ENCODE measurements at regions not wholly inside any gene's neighbourhood (a gene's known extent, or its start where the extent isn't known, plus 50 kb on each side); places are given as distances from the start of the nearest gene placed in this dataset.
A peak's percentile ranks its signal among the peaks of the same experiment; 100 is the strongest.
"Not testable (repeated sequence)": the region's sequence is repeated elsewhere in the genome, so short reads cannot be mapped to it uniquely, and the experiment has no call there.

DNA sequence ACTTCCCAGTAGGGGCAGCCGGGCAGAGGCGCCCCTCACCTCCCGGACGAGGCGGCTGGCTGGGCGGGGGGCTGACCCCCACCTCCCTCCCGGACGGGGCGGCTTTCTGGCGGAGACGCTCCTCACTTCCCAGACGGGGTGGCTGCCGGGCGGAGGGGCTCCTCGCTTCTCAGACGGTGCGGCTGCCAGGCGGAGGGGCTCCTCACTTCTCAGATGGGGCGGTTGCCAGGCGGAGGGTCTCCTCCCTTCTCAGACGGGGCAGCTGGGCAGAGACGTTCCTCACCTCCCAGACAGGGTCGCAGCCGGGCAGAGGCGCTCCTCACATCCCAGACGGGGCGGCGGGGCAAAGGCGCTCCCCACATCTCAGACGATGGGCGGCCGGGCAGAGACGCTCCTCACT lies 407.8 kb downstream of the GPAT3 start:
- H3K36me3 ChIP-seq (replicated peaks); in situ Hi-C loops (cut with MboI; ENCODE audit: low sequenced_read_pairs); H3K9me3 ChIP-seq; H3K4me1 ChIP-seq; DNase-seq (ENCODE audit: low spot score in 2 of 2); H3K27me3 ChIP-seq (ENCODE audit: low read depth); H3K4me3 ChIP-seq: not testable (repeated sequence)

DNA sequence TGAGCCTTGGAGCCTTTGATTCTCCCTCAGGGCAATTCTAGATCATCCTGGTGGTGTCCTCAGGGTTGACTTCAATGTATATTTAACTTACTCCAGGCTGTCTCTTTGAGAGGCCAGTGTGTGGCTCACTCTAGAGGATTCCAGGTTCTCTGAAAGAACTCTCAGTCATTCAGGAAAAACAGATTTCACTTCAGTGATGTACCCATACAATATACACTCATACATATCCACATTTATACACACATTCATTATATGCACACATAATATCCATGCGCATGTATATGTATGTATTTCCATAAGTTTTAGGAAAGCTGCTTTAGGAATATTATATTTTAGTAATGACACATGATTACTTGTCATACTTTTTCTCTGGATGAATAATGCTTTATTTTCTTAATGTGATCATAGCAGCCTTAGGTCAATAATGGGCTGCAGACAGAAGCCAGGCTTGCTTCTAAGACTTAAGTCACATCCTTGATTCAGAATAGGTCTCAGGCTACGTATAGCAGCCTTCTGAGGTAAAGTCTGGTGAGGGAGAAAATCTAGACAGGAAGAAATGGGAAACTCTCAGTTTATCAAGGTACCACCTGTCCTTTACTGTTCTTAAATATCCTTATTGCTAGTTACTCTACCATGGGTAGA lies 397.0 kb downstream of the GPAT3 start:
- Histone ChIP-seq H3K36me3 (replicated peaks) (no peaks in the 10 kb centered on the region), H3K4me3 (no peak overlapping the region), H3K4me1 (peaks cover 20% of the 10 kb centered on the region), H3K27me3 (ENCODE audit: low read depth) (no peaks in the 10 kb centered on the region), H3K9me3 (no peaks in the 10 kb centered on the region)
- in situ Hi-C loops (cut with MboI; ENCODE audit: low sequenced_read_pairs), result no loop called here
- DNase-seq (ENCODE audit: low spot score in 2 of 2), result no peak

DNA sequence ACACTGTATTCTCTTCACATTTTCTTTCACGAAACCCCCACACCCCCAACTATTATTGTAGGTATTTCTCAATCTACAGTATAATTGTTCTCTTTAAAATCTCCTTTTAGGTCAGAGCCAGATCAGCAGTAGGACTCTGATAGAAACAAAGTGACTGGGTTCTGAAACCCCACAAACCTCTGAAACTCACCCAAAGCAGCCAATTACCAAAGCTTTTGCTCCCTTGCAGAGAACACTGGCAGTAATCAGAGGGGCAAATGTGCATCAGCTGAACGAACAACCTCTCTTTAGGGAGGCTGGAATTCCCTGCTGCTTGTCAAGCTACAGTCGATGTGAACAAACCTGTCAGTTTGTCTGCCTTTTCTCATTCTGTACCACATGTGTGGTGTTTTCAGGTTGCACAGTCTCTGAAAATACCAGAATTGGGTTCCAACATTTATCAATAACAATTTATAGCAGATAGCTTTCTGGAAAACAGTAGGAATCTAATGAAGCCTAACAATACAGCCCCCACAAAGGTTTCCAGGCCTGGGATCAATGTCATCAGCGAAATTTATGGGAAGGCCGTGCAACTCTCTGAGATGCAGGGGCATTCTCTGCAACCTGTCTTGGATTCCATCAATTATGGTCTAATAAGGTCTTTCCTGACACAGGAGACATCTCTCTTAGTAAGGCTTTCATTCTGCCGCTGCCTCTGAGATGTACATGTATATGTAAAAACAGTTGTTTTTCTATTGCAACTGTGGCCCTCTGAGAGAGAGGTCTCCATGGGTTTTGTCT lies 395.9 kb downstream of the GPAT3 start:
- DNase-seq (ENCODE audit: low spot score in 2 of 2), result no peak
- Histone ChIP-seq H3K36me3 (replicated peaks) (no peaks in the 10 kb centered on the region), H3K4me1 (peaks cover 24% of the 10 kb centered on the region), H3K27me3 (ENCODE audit: low read depth) (no peaks in the 10 kb centered on the region), H3K4me3 (no peak overlapping the region), H3K9me3 (no peaks in the 10 kb centered on the region)
- in situ Hi-C loops (cut with MboI; ENCODE audit: low sequenced_read_pairs), result no loop called here

DNA sequence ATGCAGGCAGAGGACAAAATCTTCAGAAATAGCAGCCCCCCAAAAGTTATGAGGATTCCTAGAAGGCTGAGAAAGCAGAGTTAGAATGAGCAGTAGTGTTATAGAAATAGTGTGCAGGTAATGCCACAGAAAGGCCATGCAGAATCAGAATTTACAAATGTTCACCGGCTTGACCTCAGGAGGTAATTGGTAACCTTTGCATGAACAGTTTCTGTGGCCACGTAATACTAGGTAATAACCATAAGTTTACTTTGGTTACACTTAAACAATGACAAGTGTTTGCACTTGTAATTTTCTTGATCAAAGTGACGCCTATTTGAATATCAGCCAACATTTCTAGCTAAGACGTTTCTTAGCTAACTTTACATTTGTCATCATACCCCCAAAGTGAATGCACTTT lies 393.6 kb downstream of the GPAT3 start:
- H3K4me3 ChIP-seq, result no peak overlapping the region
- no peaks in the 10 kb centered on the region for H3K27me3 ChIP-seq (ENCODE audit: low read depth)
- in situ Hi-C loops (cut with MboI; ENCODE audit: low sequenced_read_pairs), result no loop called here
- H3K9me3 ChIP-seq, result no peaks in the 10 kb centered on the region
- H3K4me1 ChIP-seq, result peaks cover 26% of the 10 kb centered on the region
- no peak for DNase-seq (ENCODE audit: low spot score in 2 of 2)
- no peaks in the 10 kb centered on the region for H3K36me3 ChIP-seq (replicated peaks)

DNA sequence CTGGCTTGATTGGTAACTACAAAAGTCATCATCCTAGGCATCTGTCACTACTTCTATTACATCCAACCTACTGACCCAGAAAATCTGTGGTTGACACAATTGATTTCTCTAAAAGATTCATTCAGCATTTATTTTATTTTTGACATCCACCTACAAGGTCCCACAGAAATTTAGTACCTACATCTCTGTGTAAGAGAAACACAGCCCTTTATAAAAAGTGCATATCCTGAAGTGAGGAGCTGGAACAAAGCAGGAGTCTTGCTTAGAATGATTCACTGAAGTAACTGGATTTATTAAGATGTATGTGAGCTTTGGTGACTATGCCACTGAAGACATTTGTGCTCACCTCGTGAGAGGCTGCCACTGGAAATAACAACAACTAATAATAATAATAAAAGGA lies 391.0 kb downstream of the GPAT3 start:
- no peak for DNase-seq (ENCODE audit: low spot score in 2 of 2)
- no peaks in the 10 kb centered on the region for H3K27me3 ChIP-seq (ENCODE audit: low read depth)
- no peaks in the 10 kb centered on the region for H3K36me3 ChIP-seq (replicated peaks)
- no peak overlapping the region for H3K4me3 ChIP-seq
- no peaks in the 10 kb centered on the region for H3K9me3 ChIP-seq
- peaks cover 47% of the 10 kb centered on the region for H3K4me1 ChIP-seq
- in situ Hi-C loops (cut with MboI; ENCODE audit: low sequenced_read_pairs), result no loop called here

DNA sequence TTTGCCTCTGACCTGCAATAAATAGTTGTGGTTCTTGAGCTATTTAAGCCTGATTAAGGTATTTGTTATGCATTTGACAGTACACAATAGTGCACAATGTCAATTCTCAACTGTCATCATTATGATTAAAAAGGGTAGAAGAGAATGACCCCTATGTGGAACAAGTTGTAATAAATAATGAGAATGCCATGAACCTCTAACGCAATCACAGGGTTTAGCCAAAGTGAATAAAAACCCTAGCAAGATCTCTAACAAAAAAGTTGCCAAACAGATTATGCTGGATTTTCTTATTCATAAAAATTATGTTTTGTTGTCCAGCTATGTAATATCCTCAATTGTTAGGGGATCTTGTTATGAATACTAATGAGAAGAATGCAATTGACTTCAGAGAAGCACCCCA lies 387.4 kb downstream of the GPAT3 start:
- Histone ChIP-seq H3K36me3 (replicated peaks) (no peaks in the 10 kb centered on the region), H3K4me3 (no peak overlapping the region), H3K4me1 (peaks cover 50% of the 10 kb centered on the region), H3K9me3 (no peaks in the 10 kb centered on the region), H3K27me3 (ENCODE audit: low read depth) (no peaks in the 10 kb centered on the region)
- DNase-seq (ENCODE audit: low spot score in 2 of 2), result peak in 1 of 2 experiments; percentile 96
- in situ Hi-C loops (cut with MboI; ENCODE audit: low sequenced_read_pairs), result no loop called here

DNA sequence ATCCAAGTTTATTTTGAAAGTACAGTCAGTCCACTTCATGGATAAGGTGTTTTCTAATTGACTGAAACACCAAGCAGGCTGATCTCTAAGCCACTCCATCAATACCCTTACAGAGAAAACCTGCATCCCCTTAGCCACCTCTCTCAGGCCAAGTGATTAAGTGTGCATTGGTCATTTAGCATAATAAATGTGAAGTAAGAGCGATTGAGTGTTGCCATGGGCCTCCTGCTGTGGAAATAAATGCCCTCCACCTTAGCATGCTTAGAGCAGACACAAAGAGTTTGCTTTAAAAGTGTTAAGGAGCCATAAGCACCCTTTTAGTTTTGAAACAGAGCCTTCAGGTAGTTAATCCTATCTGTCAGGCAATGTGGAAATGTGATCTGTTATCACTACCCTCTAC lies 386.5 kb downstream of the GPAT3 start:
- H3K4me1 ChIP-seq, result peaks cover 41% of the 10 kb centered on the region
- no peak overlapping the region for H3K4me3 ChIP-seq
- no peaks in the 10 kb centered on the region for H3K27me3 ChIP-seq (ENCODE audit: low read depth)
- peak; percentile 64 to 91 for DNase-seq (ENCODE audit: low spot score in 2 of 2)
- H3K36me3 ChIP-seq (replicated peaks), result no peaks in the 10 kb centered on the region
- in situ Hi-C loops (cut with MboI; ENCODE audit: low sequenced_read_pairs), result no loop called here
- H3K9me3 ChIP-seq, result no peaks in the 10 kb centered on the region

DNA sequence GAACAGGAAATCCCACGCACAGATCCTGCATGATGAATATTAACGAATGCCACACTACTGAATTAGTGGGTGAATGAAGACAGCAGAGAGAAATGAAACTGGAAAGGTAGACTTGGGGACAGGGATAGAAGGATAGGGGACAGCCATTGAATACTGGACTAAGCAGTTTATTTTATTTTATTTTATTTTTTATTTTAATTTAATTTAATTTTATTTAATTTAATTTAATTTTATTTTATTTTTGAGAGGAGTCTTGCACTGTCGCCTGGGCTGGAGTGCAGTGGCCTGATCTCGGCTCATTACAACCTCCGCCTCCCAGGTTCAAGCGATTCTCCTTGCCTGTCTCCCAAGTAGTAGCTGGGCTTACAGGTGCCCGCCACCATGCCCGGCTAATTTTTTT lies 385.2 kb downstream of the GPAT3 start:
- in situ Hi-C loops (cut with MboI; ENCODE audit: low sequenced_read_pairs), result no loop called here
- H3K27me3 ChIP-seq (ENCODE audit: low read depth), result no peaks in the 10 kb centered on the region
- H3K36me3 ChIP-seq (replicated peaks), result no peaks in the 10 kb centered on the region
- H3K4me1 ChIP-seq, result peaks cover 41% of the 10 kb centered on the region
- H3K9me3 ChIP-seq, result no peaks in the 10 kb centered on the region
- H3K4me3 ChIP-seq, result no peak overlapping the region
- no peak for DNase-seq (ENCODE audit: low spot score in 2 of 2)

DNA sequence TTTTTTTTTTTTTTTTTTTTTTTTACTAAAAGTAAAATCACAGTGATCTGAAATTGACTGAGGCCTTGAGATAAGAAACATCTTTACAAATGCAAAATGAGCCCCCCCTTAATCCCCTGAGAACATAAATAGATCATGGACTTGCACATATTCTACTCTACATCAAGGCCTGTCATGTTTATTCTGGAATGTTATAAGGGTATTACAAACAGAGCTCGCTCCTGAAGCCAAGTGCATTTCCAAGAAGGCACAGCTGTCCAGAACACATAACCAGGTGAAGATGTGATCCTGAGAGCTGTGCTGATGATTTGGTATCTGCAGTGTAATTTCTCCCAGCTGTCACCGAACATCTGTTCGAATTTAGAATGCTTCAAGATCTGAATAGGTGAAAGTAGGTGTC lies 384.5 kb downstream of the GPAT3 start:
- peak; percentile 25 to 66 for DNase-seq (ENCODE audit: low spot score in 2 of 2)
- in situ Hi-C loops (cut with MboI; ENCODE audit: low sequenced_read_pairs), result no loop called here

DNA sequence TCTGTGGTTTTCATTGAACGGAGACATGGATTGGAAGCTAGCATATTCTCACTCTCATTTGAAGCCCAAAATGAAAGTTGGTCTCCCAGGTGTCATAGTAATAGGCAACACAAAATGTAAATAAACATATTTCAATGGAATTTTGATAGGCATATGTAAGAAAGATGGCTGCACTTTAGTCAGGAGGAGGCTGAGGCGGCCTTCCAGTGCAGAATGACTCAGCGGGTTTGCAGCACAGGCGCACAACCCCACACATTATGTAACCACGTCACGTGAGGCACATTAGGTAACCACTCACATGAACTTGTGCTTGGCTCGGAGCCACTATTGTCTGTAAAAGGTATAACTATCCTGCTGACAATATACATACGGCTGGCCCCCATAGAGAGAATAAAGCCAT lies 381.7 kb downstream of the GPAT3 start:
- Histone ChIP-seq H3K4me1 (peaks cover 29% of the 10 kb centered on the region), H3K4me3 (no peak overlapping the region), H3K9me3 (no peaks in the 10 kb centered on the region), H3K36me3 (replicated peaks) (no peaks in the 10 kb centered on the region), H3K27me3 (ENCODE audit: low read depth) (no peaks in the 10 kb centered on the region)
- in situ Hi-C loops (cut with MboI; ENCODE audit: low sequenced_read_pairs), result loop anchor here (10.0 kb wide), 1 partner anchor 587 kb away; no protein-coding TSS in a partner anchor
- DNase-seq (ENCODE audit: low spot score in 2 of 2), result no peak

More for the DNA sequence above, 384.5 kb downstream of the GPAT3 start:
- Histone ChIP-seq H3K4me1 (peaks cover 41% of the 10 kb centered on the region), H3K27me3 (ENCODE audit: low read depth) (no peaks in the 10 kb centered on the region), H3K9me3 (no peaks in the 10 kb centered on the region), H3K4me3 (no peak overlapping the region), H3K36me3 (replicated peaks) (no peaks in the 10 kb centered on the region)

DNA sequence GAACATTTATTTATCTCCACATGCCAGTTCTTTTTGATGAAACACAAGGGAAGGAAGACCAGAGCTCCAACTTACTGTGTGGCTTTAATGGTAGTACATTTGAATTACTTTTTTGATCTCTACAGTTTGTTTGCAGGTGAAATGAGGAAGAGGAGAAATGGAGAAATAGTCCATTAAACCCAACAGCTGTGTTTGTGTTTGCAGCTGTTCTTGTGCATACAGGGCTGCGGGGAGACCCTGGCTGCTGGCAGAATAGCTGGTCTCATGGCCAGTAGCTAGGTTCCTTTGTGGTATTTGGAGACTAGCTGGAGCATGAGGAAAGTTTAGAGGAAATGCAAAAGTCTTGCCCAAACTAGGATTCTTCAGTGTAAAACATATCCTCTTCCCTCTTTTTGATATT lies 374.8 kb downstream of the GPAT3 start:
- Histone ChIP-seq H3K4me1 (peaks cover 7% of the 10 kb centered on the region), H3K27me3 (ENCODE audit: low read depth) (no peaks in the 10 kb centered on the region), H3K4me3 (no peak overlapping the region), H3K9me3 (no peaks in the 10 kb centered on the region), H3K36me3 (replicated peaks) (no peaks in the 10 kb centered on the region)
- in situ Hi-C loops (cut with MboI; ENCODE audit: low sequenced_read_pairs), result loop anchor here (10.0 kb wide), 1 partner anchor 594 kb away; no protein-coding TSS in a partner anchor
- no peak for DNase-seq (ENCODE audit: low spot score in 2 of 2)

DNA sequence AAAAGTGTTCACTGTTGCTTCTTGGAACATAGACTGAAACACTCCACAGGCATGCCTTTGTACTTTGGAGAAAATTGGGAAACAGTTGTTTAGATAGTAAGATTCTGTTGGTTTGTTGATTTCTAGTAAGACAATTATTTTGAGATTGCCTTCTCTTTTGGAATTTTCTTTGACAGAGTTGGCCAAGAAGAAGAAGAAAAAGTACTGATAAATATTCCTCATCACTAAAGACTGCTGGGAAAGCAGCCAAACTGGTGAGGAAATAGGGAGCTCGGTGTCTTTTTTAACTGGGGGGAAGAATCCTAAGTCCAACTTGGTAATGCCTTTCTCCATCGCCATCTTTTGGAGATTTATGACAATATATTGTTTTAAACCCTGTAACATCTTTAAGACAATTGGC lies 370.7 kb downstream of the GPAT3 start:
- H3K4me3 ChIP-seq, result no peak overlapping the region
- H3K27me3 ChIP-seq (ENCODE audit: low read depth), result no peaks in the 10 kb centered on the region
- DNase-seq (ENCODE audit: low spot score in 2 of 2), result no peak
- in situ Hi-C loops (cut with MboI; ENCODE audit: low sequenced_read_pairs), result no loop called here
- no peaks in the 10 kb centered on the region for H3K36me3 ChIP-seq (replicated peaks)
- no peaks in the 10 kb centered on the region for H3K9me3 ChIP-seq
- H3K4me1 ChIP-seq, result no peaks in the 10 kb centered on the region

DNA sequence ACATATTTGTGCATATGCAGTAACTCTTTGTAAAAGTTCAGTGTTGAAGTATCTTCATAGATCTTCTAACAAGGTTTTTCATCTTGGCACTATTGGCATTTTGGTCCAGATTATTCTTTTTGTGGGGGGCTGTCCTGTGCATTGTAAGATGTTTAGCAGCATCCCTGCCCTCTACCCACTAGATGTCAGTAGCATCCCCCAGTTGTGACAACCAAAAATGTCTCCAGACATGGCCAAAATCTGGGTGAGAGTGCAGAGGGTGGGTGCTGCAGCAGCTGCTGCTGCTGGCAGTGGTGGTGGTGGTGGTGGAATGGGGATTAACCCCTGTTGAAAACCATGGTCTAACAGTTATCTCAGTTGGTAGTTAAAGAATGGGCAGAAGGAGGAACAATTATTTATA lies 370.0 kb downstream of the GPAT3 start:
- Histone ChIP-seq H3K4me1 (no peaks in the 10 kb centered on the region), H3K27me3 (ENCODE audit: low read depth) (no peaks in the 10 kb centered on the region), H3K4me3 (no peak overlapping the region), H3K9me3 (no peaks in the 10 kb centered on the region), H3K36me3 (replicated peaks) (no peaks in the 10 kb centered on the region)
- peak; percentile 62 to 71 for DNase-seq (ENCODE audit: low spot score in 2 of 2)
- in situ Hi-C loops (cut with MboI; ENCODE audit: low sequenced_read_pairs), result no loop called here

DNA sequence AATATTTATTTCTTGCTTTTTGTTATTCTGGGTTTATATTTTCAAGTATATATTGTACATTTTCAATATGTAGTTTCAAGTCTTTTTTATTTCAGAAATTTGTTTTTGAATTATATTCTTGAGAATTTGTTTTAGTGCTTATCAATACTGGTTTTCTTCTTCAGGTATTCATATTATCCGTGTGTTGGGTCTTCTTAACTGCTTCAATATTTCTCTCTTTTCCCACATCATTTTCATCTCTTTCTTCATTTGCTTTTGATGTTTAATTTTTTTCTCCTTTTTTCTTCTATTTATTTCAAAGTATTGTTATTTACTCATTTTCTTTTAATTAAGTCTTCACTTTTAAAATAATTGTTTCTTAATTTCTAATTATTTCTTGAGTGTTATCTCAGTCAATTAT lies 367.8 kb downstream of the GPAT3 start:
- H3K36me3 ChIP-seq (replicated peaks); H3K4me1 ChIP-seq; H3K4me3 ChIP-seq; H3K9me3 ChIP-seq; in situ Hi-C loops (cut with MboI; ENCODE audit: low sequenced_read_pairs); DNase-seq (ENCODE audit: low spot score in 2 of 2); H3K27me3 ChIP-seq (ENCODE audit: low read depth): not testable (repeated sequence)
